GM23338 (cell line): ENCODE measurements at regions not wholly inside any gene's neighbourhood (a gene's known extent, or its start where the extent isn't known, plus 50 kb on each side); places are given as distances from the start of the nearest gene placed in this dataset.

Experiments used
- ATAC-seq: fragments of 200-7000 bp; cut with Tn5 transposase; 3 replicates; pipeline ENCODE4 v1.9.1; 2020
- DNase-seq: peaks from one replicate; pipeline ENCODE4 v3.0.0-alpha.2; 2015; ENCODE audit warnings: low spot score
- H2AFZ ChIP-seq: fragments of 200-600 bp; sonication (generic); 2 replicates; pipeline ENCODE4 v1.8.0; 2016; ENCODE audit warnings: antibody characterized with exemption, mild to moderate bottlenecking, moderate library complexity
- H3F3A ChIP-seq: fragments of 200-600 bp; sonication (generic); replicated peaks from 2 replicates; pipeline ENCODE4 v1.8.0; 2017; ENCODE audit warnings: antibody characterized with exemption, mixed run types, low read depth
- H3K27ac ChIP-seq: fragments of 200-600 bp; sonication (generic); 2 replicates; pipeline ENCODE4 v1.6.1; 2016; ENCODE audit warnings: low read depth
- H3K27me3 ChIP-seq: fragments of 200-600 bp; sonication (generic); 2 replicates; pipeline ENCODE4 v1.8.0; 2016; ENCODE audit warnings: mild to moderate bottlenecking, mixed run types, moderate library complexity; ENCODE audit not compliant: insufficient read depth
- H3K36me3 ChIP-seq: fragments of 200-600 bp; sonication (generic); 2 replicates; pipeline ENCODE4 v1.8.0; 2016; ENCODE audit warnings: mild to moderate bottlenecking; ENCODE audit not compliant: insufficient read depth
- H3K4me1 ChIP-seq: fragments of 200-600 bp; sonication (generic); 2 replicates; pipeline ENCODE4 v1.8.0; 2016; ENCODE audit warnings: mild to moderate bottlenecking, moderate library complexity; ENCODE audit not compliant: insufficient read depth
- H3K4me2 ChIP-seq: fragments of 200-600 bp; sonication (generic); 2 replicates; pipeline ENCODE4 v1.7.1; 2017; ENCODE audit warnings: mixed run types
- H3K4me3 ChIP-seq: fragments of 200-600 bp; sonication (generic); 2 replicates; pipeline ENCODE4 v1.6.1; 2016; ENCODE audit warnings: mixed run types
- H3K79me2 ChIP-seq: fragments of 200-600 bp; sonication (generic); replicated peaks from 2 replicates; pipeline ENCODE4 v1.8.0; 2017; ENCODE audit warnings: mild to moderate bottlenecking; ENCODE audit not compliant: insufficient read depth
- H3K9me2 ChIP-seq: fragments of 200-600 bp; sonication (generic); 2 replicates; pipeline ENCODE4 v1.8.0; 2017; ENCODE audit not compliant: insufficient read depth
- H4K20me1 ChIP-seq: fragments of 200-600 bp; sonication (generic); replicated peaks from 2 replicates; pipeline ENCODE4 v1.8.0; 2017; ENCODE audit warnings: mild to moderate bottlenecking; ENCODE audit not compliant: insufficient read depth
- H3K27ac Mint-ChIP-seq: 2 replicates; pipeline ENCODE4 v1.8.0; 2020; ENCODE audit warnings: inconsistent platforms, mild to moderate bottlenecking, moderate library complexity, mixed read lengths
- H3K27me3 Mint-ChIP-seq: 3 replicates; pipeline ENCODE4 v1.8.0; 2022; ENCODE audit warnings: low read depth, mild to moderate bottlenecking, moderate library complexity, mixed read lengths, inconsistent platforms; ENCODE audit not compliant: insufficient read depth, poor library complexity
- H3K36me3 Mint-ChIP-seq: 3 replicates; pipeline ENCODE4 v1.8.0; 2021; ENCODE audit warnings: low read depth, mild to moderate bottlenecking, inconsistent platforms, moderate library complexity, mixed read lengths
- H3K4me1 Mint-ChIP-seq: 3 replicates; pipeline ENCODE4 v1.8.0; 2020; ENCODE audit warnings: mild to moderate bottlenecking, inconsistent platforms, mixed read lengths
- H3K4me3 Mint-ChIP-seq: 3 replicates; pipeline ENCODE4 v1.8.0; 2021; ENCODE audit warnings: moderate library complexity, mild to moderate bottlenecking, inconsistent platforms, mixed read lengths
- H3K9me3 Mint-ChIP-seq: 3 replicates; pipeline ENCODE4 v1.8.0; 2020; ENCODE audit warnings: moderate library complexity, mild to moderate bottlenecking, inconsistent platforms, mixed read lengths
- EZH2phosphoT487 ChIP-seq: fragments of 200-600 bp; sonication (generic); IDR thresholded peaks from one replicate; pipeline ENCODE4 v1.8.1; 2018; ENCODE audit warnings: antibody characterized with exemption; ENCODE audit not compliant: unreplicated experiment
- NANOG ChIP-seq: IDR thresholded peaks from 2 replicates; pipeline ENCODE4 v1.6.1; 2016; ENCODE audit warnings: antibody characterized with exemption, borderline replicate concordance
- STAT1 ChIP-seq: IDR thresholded peaks from one replicate; pipeline ENCODE4 v1.6.1; 2016; ENCODE audit warnings: antibody characterized with exemption; ENCODE audit not compliant: unreplicated experiment
- ZNF114 ChIP-seq: fragments of 250-450 bp; sonication (Bioruptor Pico); IDR thresholded peaks from 2 replicates; pipeline ENCODE4 v1.5.0; 2020; ENCODE audit warnings: mild to moderate bottlenecking, moderate library complexity
- ZNF462 ChIP-seq: fragments of 250-450 bp; sonication (Bioruptor Pico); IDR thresholded peaks from 2 replicates; pipeline ENCODE4 v1.5.0; 2020; ENCODE audit warnings: mild to moderate bottlenecking, moderate library complexity

- no peak for TF ChIP-seq ZNF462 (CRISPR knock-in tag)
These were observed 659.9 kb downstream of the UQCRFS1 start (continued) for GRCh38 chr19:28553005-28553404.

DNA sequence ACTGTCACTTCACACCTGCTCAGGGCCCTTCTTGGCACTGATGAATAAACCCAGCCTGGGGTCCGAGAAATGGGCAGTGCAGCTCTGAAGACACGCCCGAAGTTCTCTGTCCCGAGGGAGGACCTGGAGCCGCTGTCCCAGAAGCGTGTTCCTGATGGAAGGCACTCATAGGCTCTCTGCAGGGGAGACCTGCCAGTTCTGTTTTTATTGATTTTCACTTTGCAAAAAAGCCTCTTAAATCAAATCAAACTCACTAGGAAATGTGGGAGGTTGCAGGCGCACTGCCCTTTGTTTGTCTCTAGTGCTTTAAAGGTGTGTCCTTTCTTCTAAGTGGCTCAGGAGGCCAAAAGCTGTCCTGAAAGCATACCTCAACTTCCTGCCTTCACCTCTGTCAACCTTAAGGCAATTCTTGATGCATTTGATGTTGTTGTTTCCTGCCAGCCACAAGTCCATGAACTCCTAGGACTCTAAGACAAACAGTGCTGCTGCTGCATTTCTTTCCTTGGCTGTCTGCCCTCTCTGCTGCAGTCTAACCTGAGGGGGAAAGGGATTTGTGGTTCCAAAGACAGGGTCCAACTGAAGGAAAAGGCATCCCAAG is 663.2 kb downstream of the UQCRFS1 start:
- DNase-seq (no peak), ATAC-seq (no peak)
- Histone ChIP-seq H3K79me2 (no peaks in the 10 kb centered on the region), H3K4me1 (peaks cover 4% of the 10 kb centered on the region; the same call in 1 of the 2 replicates), H3K9me2 (no peaks in the 10 kb centered on the region; the same call in 1 of the 2 replicates), H4K20me1 (no peaks in the 10 kb centered on the region), H3K27me3 (no peaks in the 10 kb centered on the region), H3K27ac (no peak overlapping the region), H3K4me3 (no peak overlapping the region), H3F3A (no peaks in the 10 kb centered on the region), H3K36me3 (no peaks in the 10 kb centered on the region), H3K4me2 (no peak overlapping the region), H2AFZ (no peak overlapping the region)
- TF ChIP-seq STAT1 (no peak), ZNF114 (no peak), EZH2phosphoT487 (no peak), NANOG (no peak)
- Mint-ChIP-seq H3K4me1 (peaks cover 3% of the 10 kb centered on the region; the same call in 2 of the 3 replicates), H3K9me3 (no peaks in the 10 kb centered on the region; the same call in 2 of the 3 replicates), H3K4me3 (no peak overlapping the region), H3K27ac (no peak overlapping the region), H3K36me3 (no peaks in the 10 kb centered on the region; the same call in 1 of the 3 replicates), H3K27me3 (no peaks in the 10 kb centered on the region)
